ENCODE measurements at regions not wholly inside any gene's neighbourhood (a gene's known extent, or its start where the extent isn't known, plus 50 kb on each side); places are given as distances from the start of the nearest gene placed in this dataset.

GRCh38 chr12:123045678-123046077 lies 65.2 kb downstream of the ARL6IP4 start:
- CTCF ChIA-PET (ENCODE audit: partially characterized antibody): interaction anchor here (0.5 to 6.6 kb wide), 10 partner anchors 9 to 192 kb away, joined by 3 to 63 read pairs (median 6); no protein-coding TSS in a partner anchor
- TF ChIP-seq NANOG (IDR thresholded peaks at IDR 0.05; ENCODE audit: insufficient read depth, low read depth, low read length, poor library complexity, severe bottlenecking) (no peak), ZNF274 (IDR thresholded peaks at IDR 0.05; ENCODE audit: borderline replicate concordance, extremely low read depth, low read length) (no peak), SP4 (IDR thresholded peaks at IDR 0.05; ENCODE audit: low read length) (no peak), BACH1 (IDR thresholded peaks at IDR 0.05; ENCODE audit: low read length) (no peak), KDM1A (IDR thresholded peaks at IDR 0.05; ENCODE audit: borderline replicate concordance, low read length) (no peak), CREB1 (IDR thresholded peaks at IDR 0.05) (no peak), FOSL1 (IDR thresholded peaks at IDR 0.05; ENCODE audit: insufficient read depth, low read depth, low read length) (no peak), GTF2F1 (IDR thresholded peaks at IDR 0.05; ENCODE audit: borderline replicate concordance, low read depth, low read length) (no peak), SIRT6 (IDR thresholded peaks at IDR 0.05; ENCODE audit: low read length) (no peak), CTBP2 (IDR thresholded peaks at IDR 0.05; ENCODE audit: borderline replicate concordance, insufficient read depth, insufficient read length, low read length) (no peak), SIX5 (IDR thresholded peaks at IDR 0.05; ENCODE audit: low read depth, low read length) (no peak), MAFK (IDR thresholded peaks at IDR 0.05; ENCODE audit: low read depth, low read length) (no peak), PHF8 (conservative IDR thresholded peaks at IDR 0.05; ENCODE audit: low read depth, low read length) (no peak), RBBP5 (IDR thresholded peaks at IDR 0.05; ENCODE audit: borderline replicate concordance, low read depth, low read length) (no peak)

More at GRCh38 chr12:123045678-123046077, 65.2 kb downstream of the ARL6IP4 start:
- no peak overlapping the region for H2BK15ac ChIP-seq (ENCODE audit: low read length)
- no peaks in the 10 kb centered on the region for H3K9me3 ChIP-seq (ENCODE audit: insufficient read depth in 2 of 2, low read depth in 1 of 2, low read length in 1 of 2)
- H3K79me1 ChIP-seq (ENCODE audit: low read depth, low read length): no peaks in the 10 kb centered on the region
- H2BK5ac ChIP-seq (ENCODE audit: low read depth, low read length): no peak overlapping the region
- H3K56ac ChIP-seq (replicated peaks; ENCODE audit: insufficient read length, low read depth, low read length): no peak overlapping the region
- no peak overlapping the region for H3K14ac ChIP-seq (ENCODE audit: insufficient read length)
- no peak overlapping the region for H2BK20ac ChIP-seq (ENCODE audit: low read length)
- H4K91ac ChIP-seq (replicated peaks; ENCODE audit: insufficient read length, low read length): no peak overlapping the region
- H2AK5ac ChIP-seq (ENCODE audit: low read depth, low read length): no peak overlapping the region
- H2BK12ac ChIP-seq (ENCODE audit: low read depth, low read length): no peak overlapping the region
- H3K27me3 ChIP-seq (replicated peaks in 1 of 4; ENCODE audit: control insufficient read depth in 3 of 4, extremely low read depth in 1 of 4, insufficient read depth in 3 of 4, low read length in 3 of 4): no peaks in the 10 kb centered on the region; a peak in 1 of 7 replicates
- H3K36me3 ChIP-seq (ENCODE audit: control insufficient read depth in 2 of 4, insufficient read depth in 4 of 4, low read length in 3 of 4): no peaks in the 10 kb centered on the region
- no peaks in the 10 kb centered on the region; a peak in 1 of 7 replicates for H3K4me1 ChIP-seq (replicated peaks in 1 of 4; ENCODE audit: control insufficient read depth in 3 of 4, insufficient read depth in 4 of 4, low read length in 3 of 4)
- no peak overlapping the region for H4K5ac ChIP-seq (ENCODE audit: insufficient read length, low read depth, low read length)
- H4K20me1 ChIP-seq (replicated peaks in 1 of 2; ENCODE audit: control insufficient read depth in 1 of 2, insufficient read depth in 2 of 2, low read length in 2 of 2): peaks cover 0 to 3% of the 10 kb centered on the region in 2 experiments
- no peak overlapping the region for H4K8ac ChIP-seq (ENCODE audit: extremely low read depth, insufficient read depth, low read length)
- H3K18ac ChIP-seq (ENCODE audit: extremely low read depth, low read length): no peak overlapping the region
- no peaks in the 10 kb centered on the region for H3K23me2 ChIP-seq (ENCODE audit: low read depth, low read length)
- no peak overlapping the region for H3K23ac ChIP-seq (ENCODE audit: insufficient read length)
- H2BK120ac ChIP-seq (replicated peaks; ENCODE audit: low read depth, low read length): no peak overlapping the region
- no peak for FAIRE-seq
- WGBS, 2 experiments (ENCODE audit: extremely low coverage in 1 of 2, insufficient coverage in 1 of 2, insufficient read length in 1 of 2, insufficient replicate concordance in 2 of 2, low coverage in 1 of 2, low lambda C conversion rate in 2 of 2, missing lambda C conversion rate in 1 of 2): 80% methylated on average over 7 of the region's 7 CpGs; no CpG with 5 or more reads in 1 of the 2 experiments
- H3K27ac ChIP-seq (ENCODE audit: low read depth, low read length): no peak overlapping the region
- no peaks in the 10 kb centered on the region for H3K79me2 ChIP-seq (ENCODE audit: control insufficient read depth in 1 of 2, insufficient read depth in 2 of 2, low read length in 2 of 2)
- H3K9ac ChIP-seq (replicated peaks in 1 of 4; ENCODE audit: extremely low read depth in 1 of 4, low read depth in 3 of 4, low read length in 3 of 4): no peak overlapping the region
- DNase-seq (ENCODE audit: low read depth in 1 of 2, low spot score in 2 of 2): no peak
- H3K4me3 ChIP-seq (ENCODE audit: extremely low read depth in 1 of 4, insufficient read depth in 2 of 4, low read depth in 3 of 4, low read length in 4 of 4): no peak overlapping the region
- H3K4ac ChIP-seq (replicated peaks; ENCODE audit: insufficient read length, low read depth, low read length): no peak overlapping the region
- H3K4me2 ChIP-seq (ENCODE audit: insufficient read depth in 1 of 2, low read depth in 2 of 2, low read length in 2 of 2): no peak overlapping the region
- POLR2A ChIA-PET (ENCODE audit: partially characterized antibody): interaction anchor here (0.8 to 3.6 kb wide), 3 partner anchors 59 to 188 kb away, joined by 3 to 13 read pairs (median 3); partner anchors contain the start of genes MPHOSPH9, MTRFR and OGFOD2
- H2AFZ ChIP-seq (ENCODE audit: low read length): no peak overlapping the region
